ENCODE measurements at regions not wholly inside any gene's neighbourhood (a gene's known extent, or its start where the extent isn't known, plus 50 kb on each side); places are given as distances from the start of the nearest gene placed in this dataset.

DNA sequence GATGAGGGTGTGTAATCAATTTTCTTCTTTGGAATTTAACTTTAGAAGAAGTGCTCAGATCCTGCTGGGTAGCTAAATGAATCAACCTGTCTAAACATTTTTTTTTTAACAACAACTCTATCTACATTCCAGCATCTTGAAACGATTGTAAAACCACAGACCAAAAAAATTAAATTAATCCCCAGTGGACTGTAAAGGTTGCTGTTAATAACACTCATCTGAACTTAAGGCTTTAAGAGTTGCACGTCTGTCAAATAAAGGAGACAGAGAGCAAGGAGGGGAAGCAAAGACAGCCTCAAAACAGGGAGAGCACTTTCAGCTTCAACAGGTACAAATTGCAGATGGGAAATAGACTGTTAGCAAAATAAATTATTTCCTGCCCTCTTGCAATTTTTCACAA lies 548.5 kb downstream of the DTWD2 start:
- ATAC-seq (ENCODE audit: insufficient read depth, low FRiP score) (no peak), DNase-seq (no peak)
- WGBS, 2 donors, result 24 to 26% methylated on average over 2 of the region's 2 CpGs
- Histone ChIP-seq H3K36me3 (ENCODE audit: control insufficient read depth in 4 of 4, insufficient read depth in 4 of 4, low read length in 4 of 4) (no peaks in the 10 kb centered on the region), H3K9me3 (ENCODE audit: control insufficient read depth in 4 of 4, insufficient read depth in 3 of 4, low read length in 3 of 4) (no peaks in the 10 kb centered on the region), H3K4me1 (ENCODE audit: control insufficient read depth in 5 of 5, insufficient read depth in 5 of 5, low read length in 5 of 5) (no peaks in the 10 kb centered on the region), H3K9ac (ENCODE audit: insufficient read depth in 1 of 2, low read length in 2 of 2) (no peak overlapping the region), H3K4me3 (no peak overlapping the region), H3K27me3 (ENCODE audit: control insufficient read depth in 3 of 3, insufficient read depth in 3 of 3, low read length in 2 of 3) (no peaks in the 10 kb centered on the region), H3K27ac (ENCODE audit: low read depth in 1 of 2, low read length in 1 of 2) (no peak overlapping the region)
- TF ChIP-seq, protein P1, sequence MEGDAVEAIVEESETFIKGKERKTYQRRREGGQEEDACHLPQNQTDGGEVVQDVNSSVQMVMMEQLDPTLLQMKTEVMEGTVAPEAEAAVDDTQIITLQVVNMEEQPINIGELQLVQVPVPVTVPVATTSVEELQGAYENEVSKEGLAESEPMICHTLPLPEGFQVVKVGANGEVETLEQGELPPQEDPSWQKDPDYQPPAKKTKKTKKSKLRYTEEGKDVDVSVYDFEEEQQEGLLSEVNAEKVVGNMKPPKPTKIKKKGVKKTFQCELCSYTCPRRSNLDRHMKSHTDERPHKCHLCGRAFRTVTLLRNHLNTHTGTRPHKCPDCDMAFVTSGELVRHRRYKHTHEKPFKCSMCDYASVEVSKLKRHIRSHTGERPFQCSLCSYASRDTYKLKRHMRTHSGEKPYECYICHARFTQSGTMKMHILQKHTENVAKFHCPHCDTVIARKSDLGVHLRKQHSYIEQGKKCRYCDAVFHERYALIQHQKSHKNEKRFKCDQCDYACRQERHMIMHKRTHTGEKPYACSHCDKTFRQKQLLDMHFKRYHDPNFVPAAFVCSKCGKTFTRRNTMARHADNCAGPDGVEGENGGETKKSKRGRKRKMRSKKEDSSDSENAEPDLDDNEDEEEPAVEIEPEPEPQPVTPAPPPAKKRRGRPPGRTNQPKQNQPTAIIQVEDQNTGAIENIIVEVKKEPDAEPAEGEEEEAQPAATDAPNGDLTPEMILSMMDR (IDR thresholded peaks at IDR 0.05; ENCODE audit: control extremely low read depth, extremely low read depth), result no peak

DNA sequence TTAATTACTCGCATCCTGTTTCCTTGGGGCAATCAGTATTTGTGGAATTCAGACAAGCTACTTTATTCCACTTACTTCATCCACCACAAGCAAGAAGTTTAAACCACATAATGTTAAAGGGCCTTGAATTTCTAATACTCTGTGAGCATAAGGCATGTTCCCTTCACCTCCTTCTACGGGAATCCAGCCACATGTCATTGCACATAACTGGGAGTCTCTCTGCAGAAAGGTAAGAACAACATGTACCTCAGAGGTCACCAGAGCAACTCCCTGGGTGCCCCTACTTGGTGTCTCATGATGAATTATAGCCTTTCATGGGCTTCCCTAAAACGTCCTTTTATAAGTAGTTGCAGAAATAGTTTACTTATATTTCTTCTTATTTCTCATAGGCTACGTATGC lies 553.2 kb downstream of the DTWD2 start:
- TF ChIP-seq, protein P1 (IDR thresholded peaks at IDR 0.05; ENCODE audit: control extremely low read depth, extremely low read depth), result no peak
- Histone ChIP-seq H3K27ac (ENCODE audit: low read depth in 1 of 2, low read length in 1 of 2) (no peak overlapping the region), H3K4me3 (no peak overlapping the region), H3K9ac (ENCODE audit: insufficient read depth in 1 of 2, low read length in 2 of 2) (no peak overlapping the region), H3K27me3 (ENCODE audit: control insufficient read depth in 3 of 3, insufficient read depth in 3 of 3, low read length in 2 of 3) (no peaks in the 10 kb centered on the region), H3K4me1 (ENCODE audit: control insufficient read depth in 5 of 5, insufficient read depth in 5 of 5, low read length in 5 of 5) (no peaks in the 10 kb centered on the region), H3K36me3 (ENCODE audit: control insufficient read depth in 4 of 4, insufficient read depth in 4 of 4, low read length in 4 of 4) (no peaks in the 10 kb centered on the region), H3K9me3 (ENCODE audit: control insufficient read depth in 4 of 4, insufficient read depth in 3 of 4, low read length in 3 of 4) (no peaks in the 10 kb centered on the region)
- no peak for DNase-seq
- no peak for ATAC-seq (ENCODE audit: insufficient read depth, low FRiP score)
- 81 to 86% methylated on average over 4 of the region's 4 CpGs for WGBS, 2 donors

DNA sequence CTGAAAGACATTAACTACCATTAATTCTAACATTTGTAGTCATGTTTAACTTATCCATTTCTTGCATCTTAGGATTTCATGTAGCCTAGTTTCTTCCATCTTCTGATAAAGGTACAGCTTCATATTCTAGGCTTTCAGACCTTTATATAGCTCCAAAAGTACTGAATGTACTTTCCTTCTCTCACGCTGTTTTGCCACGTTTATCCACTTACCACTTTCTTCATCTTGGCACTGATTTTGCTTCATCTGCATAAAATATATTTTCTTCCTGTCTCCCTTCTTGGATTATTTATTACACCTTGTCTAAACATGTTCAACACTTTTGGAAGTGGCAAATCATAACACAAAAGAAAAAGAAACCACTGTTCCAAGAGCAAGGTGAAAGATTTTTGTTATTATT lies 553.8 kb downstream of the DTWD2 start:
- DNase-seq (no peak), ATAC-seq (ENCODE audit: insufficient read depth, low FRiP score) (no peak)
- H3K27ac ChIP-seq (ENCODE audit: low read depth in 1 of 2, low read length in 1 of 2), result no peak overlapping the region
- no peaks in the 10 kb centered on the region for H3K4me1 ChIP-seq (ENCODE audit: control insufficient read depth in 5 of 5, insufficient read depth in 5 of 5, low read length in 5 of 5)
- WGBS, 2 donors, result 71 to 75% methylated on average over 2 of the region's 2 CpGs
- H3K9me3 ChIP-seq (ENCODE audit: control insufficient read depth in 4 of 4, insufficient read depth in 3 of 4, low read length in 3 of 4), result no peaks in the 10 kb centered on the region
- TF ChIP-seq, protein P1 (IDR thresholded peaks at IDR 0.05; ENCODE audit: control extremely low read depth, extremely low read depth), result no peak
- H3K36me3 ChIP-seq (ENCODE audit: control insufficient read depth in 4 of 4, insufficient read depth in 4 of 4, low read length in 4 of 4), result no peaks in the 10 kb centered on the region
- H3K9ac ChIP-seq (ENCODE audit: insufficient read depth in 1 of 2, low read length in 2 of 2), result no peak overlapping the region
- H3K4me3 ChIP-seq, result no peak overlapping the region
- no peaks in the 10 kb centered on the region for H3K27me3 ChIP-seq (ENCODE audit: control insufficient read depth in 3 of 3, insufficient read depth in 3 of 3, low read length in 2 of 3)

DNA sequence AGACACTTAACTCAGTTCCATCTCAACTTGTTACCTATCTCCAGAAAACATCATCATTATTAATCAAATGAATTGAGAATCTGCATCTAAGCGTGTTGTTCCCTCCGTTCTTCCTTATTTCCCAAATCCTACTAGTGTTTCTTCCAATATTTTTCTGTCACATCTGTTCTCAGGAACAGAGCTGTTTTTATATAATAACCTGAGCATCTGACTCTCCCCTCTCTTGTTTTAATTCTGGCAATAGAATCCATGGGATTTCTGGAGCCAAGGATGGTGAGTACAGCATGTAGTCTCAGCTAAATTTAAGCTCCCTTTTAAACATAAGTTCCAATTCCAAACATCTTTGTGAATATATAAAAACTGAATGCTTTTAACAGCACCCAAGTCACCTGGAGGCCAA lies 558.3 kb downstream of the DTWD2 start:
- no peak overlapping the region for H3K27ac ChIP-seq (ENCODE audit: low read depth in 1 of 2, low read length in 1 of 2)
- no peaks in the 10 kb centered on the region for H3K27me3 ChIP-seq (ENCODE audit: control insufficient read depth in 3 of 3, insufficient read depth in 3 of 3, low read length in 2 of 3)
- TF ChIP-seq, protein P1 (IDR thresholded peaks at IDR 0.05; ENCODE audit: control extremely low read depth, extremely low read depth), result no peak
- 93 to 96% methylated on average over 2 of the region's 2 CpGs for WGBS, 2 donors
- DNase-seq, result no peak
- H3K4me3 ChIP-seq, result no peak overlapping the region
- H3K9me3 ChIP-seq (ENCODE audit: control insufficient read depth in 4 of 4, insufficient read depth in 3 of 4, low read length in 3 of 4), result no peaks in the 10 kb centered on the region
- H3K36me3 ChIP-seq (ENCODE audit: control insufficient read depth in 4 of 4, insufficient read depth in 4 of 4, low read length in 4 of 4), result no peaks in the 10 kb centered on the region
- no peak overlapping the region for H3K9ac ChIP-seq (ENCODE audit: insufficient read depth in 1 of 2, low read length in 2 of 2)
- ATAC-seq (ENCODE audit: insufficient read depth, low FRiP score), result no peak
- no peaks in the 10 kb centered on the region for H3K4me1 ChIP-seq (ENCODE audit: control insufficient read depth in 5 of 5, insufficient read depth in 5 of 5, low read length in 5 of 5)
